ENCODE measurements at regions not wholly inside any gene's neighbourhood (a gene's known extent, or its start where the extent isn't known, plus 50 kb on each side); places are given as distances from the start of the nearest gene placed in this dataset.

GRCh38 chr17:77421630-77421972, 280.8 kb downstream of the SEC14L1 start:
- no peak for DNase-seq

GRCh38 chr17:77422104-77422747, 281.5 kb downstream of the SEC14L1 start:
- DNase-seq, result no peak

GRCh38 chr17:77422748-77423113, 282.0 kb downstream of the SEC14L1 start:
- no peak for DNase-seq

- no peak for DNase-seq
Measured at GRCh38 chr17:77423589-77424451, 283.1 kb downstream of the SEC14L1 start.

- DNase-seq, result no peak
Measured at GRCh38 chr17:77424585-77425344, 284.0 kb downstream of the SEC14L1 start.

GRCh38 chr17:77425348-77425747, 284.6 kb downstream of the SEC14L1 start:
- no peak for DNase-seq

- peak; percentile 90 for DNase-seq
Measured at GRCh38 chr17:77425791-77426641, 285.2 kb downstream of the SEC14L1 start.

GRCh38 chr17:77426676-77427386, 286.1 kb downstream of the SEC14L1 start:
- DNase-seq, result no peak

GRCh38 chr17:77427391-77427991, 286.7 kb downstream of the SEC14L1 start:
- DNase-seq, result peak; percentile 61

- no peak for DNase-seq
Measured at GRCh38 chr17:77428020-77428748, 287.4 kb downstream of the SEC14L1 start.

- no peak for DNase-seq
Measured at GRCh38 chr17:77428749-77429368, 288.1 kb downstream of the SEC14L1 start.

- DNase-seq, result no peak
Measured at GRCh38 chr17:77429369-77429968, 288.7 kb downstream of the SEC14L1 start.

GRCh38 chr17:77429969-77430752, 289.4 kb downstream of the SEC14L1 start:
- peak; percentile 95 for DNase-seq

- no peak for DNase-seq
Measured at GRCh38 chr17:77432034-77432661, 291.4 kb downstream of the SEC14L1 start.

- DNase-seq, result peak; percentile 81
Measured at GRCh38 chr17:77432742-77433141, 292.0 kb downstream of the SEC14L1 start.

GRCh38 chr17:77433385-77434135, 292.8 kb downstream of the SEC14L1 start:
- DNase-seq, result peak; percentile 84
